ENCODE measurements at regions not wholly inside any gene's neighbourhood (a gene's known extent, or its start where the extent isn't known, plus 50 kb on each side); places are given as distances from the start of the nearest gene placed in this dataset.
"Not testable (repeated sequence)": the region's sequence is repeated elsewhere in the genome, so short reads cannot be mapped to it uniquely, and the experiment has no call there.

DNA sequence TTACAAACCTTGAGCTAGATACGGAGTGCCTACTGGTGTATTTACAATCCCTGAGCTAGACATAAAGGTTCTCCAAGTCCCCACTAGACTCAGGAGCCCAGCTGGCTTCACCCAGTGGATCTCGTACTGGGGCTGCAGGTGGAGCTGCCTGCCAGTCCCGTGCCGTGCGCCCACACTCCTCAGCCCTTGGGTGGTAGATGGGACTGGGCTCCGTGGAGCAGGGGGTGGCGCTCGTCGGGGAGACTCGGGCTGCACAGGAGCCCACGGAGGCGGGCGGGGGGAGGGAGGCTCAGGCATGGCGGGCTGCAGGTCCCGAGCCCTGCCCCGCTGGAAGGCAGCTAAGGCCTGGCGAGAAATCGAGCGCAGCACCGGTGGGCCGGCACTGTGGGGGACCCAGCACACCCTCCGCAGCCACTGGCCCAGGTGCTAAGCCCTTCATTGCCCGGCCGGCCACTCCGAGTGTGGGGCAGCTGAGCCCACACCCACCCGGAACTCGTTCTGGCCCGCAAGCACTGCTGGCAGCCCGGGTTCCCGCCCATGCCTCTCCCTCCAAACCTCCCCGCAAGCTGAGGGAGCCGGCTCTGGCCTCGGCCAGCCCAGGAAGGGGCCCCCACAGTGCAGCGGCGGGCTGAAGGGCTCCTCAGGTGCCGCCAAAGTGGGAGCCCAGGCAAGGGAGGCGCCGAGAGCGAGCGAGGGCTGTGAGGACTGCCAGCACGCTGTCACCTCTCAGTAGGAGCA, 164.2 kb upstream of the TEX13C start:
- H3K27ac Mint-ChIP-seq (ENCODE audit: unreplicated experiment); H2AFZ ChIP-seq (ENCODE audit: low read depth, low read length); H3K9me3 Mint-ChIP-seq (ENCODE audit: unreplicated experiment); H3K79me2 ChIP-seq (ENCODE audit: insufficient read depth, low read length); H3K27ac ChIP-seq (ENCODE audit: low read depth, low read length); H3K9ac ChIP-seq (ENCODE audit: low read length); H3K4me1 Mint-ChIP-seq (ENCODE audit: low read depth, unreplicated experiment); H3K4me3 ChIP-seq (ENCODE audit: insufficient read depth, low read depth, low read length); H3K4me3 Mint-ChIP-seq (ENCODE audit: unreplicated experiment); H3K9me3 ChIP-seq (ENCODE audit: insufficient read depth, low read depth, low read length); H3K4me2 ChIP-seq (ENCODE audit: low read length); H4K20me1 ChIP-seq (ENCODE audit: insufficient read depth, low read length); H3K4me1 ChIP-seq (ENCODE audit: insufficient read depth, low read length); FAIRE-seq; H3K36me3 ChIP-seq (ENCODE audit: insufficient read depth, low read length); DNase-seq (ENCODE audit: low read depth); H3K27me3 Mint-ChIP-seq (ENCODE audit: low read depth, unreplicated experiment); H3K27me3 ChIP-seq (ENCODE audit: insufficient read depth, low read length); H3K36me3 Mint-ChIP-seq (ENCODE audit: low read depth, unreplicated experiment): not testable (repeated sequence)

DNA sequence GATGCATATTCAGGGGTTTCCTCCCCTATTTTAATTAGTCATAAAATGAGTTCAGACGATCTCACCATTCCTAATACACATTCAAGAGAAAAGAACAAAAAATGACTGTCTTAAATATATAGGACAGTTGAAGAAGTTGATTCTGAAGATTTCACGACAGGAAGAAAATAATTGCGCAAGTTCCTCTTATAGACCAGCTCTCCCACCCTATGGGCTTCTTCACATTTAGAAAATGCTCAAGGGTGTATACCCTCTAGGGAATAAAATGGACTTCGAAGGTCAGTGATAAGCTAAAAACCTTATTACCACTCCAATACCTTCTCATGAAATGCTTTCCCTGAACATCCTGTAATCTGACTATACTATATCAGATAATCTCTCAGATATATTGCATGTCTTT, 149.2 kb upstream of the TEX13C start:
- FAIRE-seq: no peak
- TF ChIP-seq, protein P1, sequence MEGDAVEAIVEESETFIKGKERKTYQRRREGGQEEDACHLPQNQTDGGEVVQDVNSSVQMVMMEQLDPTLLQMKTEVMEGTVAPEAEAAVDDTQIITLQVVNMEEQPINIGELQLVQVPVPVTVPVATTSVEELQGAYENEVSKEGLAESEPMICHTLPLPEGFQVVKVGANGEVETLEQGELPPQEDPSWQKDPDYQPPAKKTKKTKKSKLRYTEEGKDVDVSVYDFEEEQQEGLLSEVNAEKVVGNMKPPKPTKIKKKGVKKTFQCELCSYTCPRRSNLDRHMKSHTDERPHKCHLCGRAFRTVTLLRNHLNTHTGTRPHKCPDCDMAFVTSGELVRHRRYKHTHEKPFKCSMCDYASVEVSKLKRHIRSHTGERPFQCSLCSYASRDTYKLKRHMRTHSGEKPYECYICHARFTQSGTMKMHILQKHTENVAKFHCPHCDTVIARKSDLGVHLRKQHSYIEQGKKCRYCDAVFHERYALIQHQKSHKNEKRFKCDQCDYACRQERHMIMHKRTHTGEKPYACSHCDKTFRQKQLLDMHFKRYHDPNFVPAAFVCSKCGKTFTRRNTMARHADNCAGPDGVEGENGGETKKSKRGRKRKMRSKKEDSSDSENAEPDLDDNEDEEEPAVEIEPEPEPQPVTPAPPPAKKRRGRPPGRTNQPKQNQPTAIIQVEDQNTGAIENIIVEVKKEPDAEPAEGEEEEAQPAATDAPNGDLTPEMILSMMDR (IDR thresholded peaks at IDR 0.05; ENCODE audit: insufficient read depth, low read depth, low read length): no peak
- no peak for TF ChIP-seq EZH2 (IDR thresholded peaks at IDR 0.05; ENCODE audit: insufficient read depth, low read length)
- no peak overlapping the region for H3K27ac Mint-ChIP-seq (ENCODE audit: unreplicated experiment)

DNA sequence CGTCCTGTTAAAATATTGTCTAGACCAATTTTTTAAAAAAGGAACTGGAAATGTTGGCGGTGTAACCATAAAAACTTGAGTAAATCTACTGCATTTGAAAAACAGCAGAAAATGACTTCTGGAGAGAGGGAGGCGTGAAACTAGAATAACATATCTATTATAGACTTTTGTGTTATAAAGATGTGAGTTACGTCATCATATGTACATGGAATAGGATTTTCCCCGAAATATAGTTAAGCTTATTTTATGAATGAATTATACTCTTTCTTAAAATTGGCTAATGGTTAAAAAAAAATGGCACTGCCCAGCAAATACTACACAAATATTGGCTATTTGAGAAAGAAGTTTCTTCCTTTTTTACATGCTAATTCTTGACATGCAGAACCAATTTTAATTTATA, 147.1 kb upstream of the TEX13C start:
- Mint-ChIP-seq H3K27me3 (ENCODE audit: low read depth, unreplicated experiment) (no peaks in the 10 kb centered on the region), H3K36me3 (ENCODE audit: low read depth, unreplicated experiment) (no peaks in the 10 kb centered on the region)
- peak; percentile 37 for FAIRE-seq

More for the DNA sequence above, 149.2 kb upstream of the TEX13C start:
- H3K4me3 Mint-ChIP-seq (ENCODE audit: unreplicated experiment): no peak overlapping the region
- no peaks in the 10 kb centered on the region for H3K27me3 Mint-ChIP-seq (ENCODE audit: low read depth, unreplicated experiment)
- H3K36me3 ChIP-seq (ENCODE audit: insufficient read depth, low read length): no peaks in the 10 kb centered on the region
- H3K4me3 ChIP-seq (ENCODE audit: insufficient read depth, low read depth, low read length): no peak overlapping the region
- H3K36me3 Mint-ChIP-seq (ENCODE audit: low read depth, unreplicated experiment): no peaks in the 10 kb centered on the region
- no peak overlapping the region for H2AFZ ChIP-seq (ENCODE audit: low read depth, low read length)
- H3K4me2 ChIP-seq (ENCODE audit: low read length): no peak overlapping the region
- H3K27me3 ChIP-seq (ENCODE audit: insufficient read depth, low read length): no peaks in the 10 kb centered on the region
- H3K27ac ChIP-seq (ENCODE audit: low read depth, low read length): no peak overlapping the region
- DNase-seq (ENCODE audit: low read depth): no peak
- no peak overlapping the region for H3K9ac ChIP-seq (ENCODE audit: low read length)
- no peaks in the 10 kb centered on the region for H3K4me1 ChIP-seq (ENCODE audit: insufficient read depth, low read length)
- no peaks in the 10 kb centered on the region for H3K4me1 Mint-ChIP-seq (ENCODE audit: low read depth, unreplicated experiment)
- H4K20me1 ChIP-seq (ENCODE audit: insufficient read depth, low read length): no peaks in the 10 kb centered on the region
- H3K9me3 Mint-ChIP-seq (ENCODE audit: unreplicated experiment): no peaks in the 10 kb centered on the region
- no peaks in the 10 kb centered on the region for H3K9me3 ChIP-seq (ENCODE audit: insufficient read depth, low read depth, low read length)
- H3K79me2 ChIP-seq (ENCODE audit: insufficient read depth, low read length): no peaks in the 10 kb centered on the region

More for the DNA sequence above, 147.1 kb upstream of the TEX13C start:
- Histone ChIP-seq H2AFZ (ENCODE audit: low read depth, low read length) (no peak overlapping the region), H4K20me1 (ENCODE audit: insufficient read depth, low read length) (no peaks in the 10 kb centered on the region), H3K4me2 (ENCODE audit: low read length) (no peak overlapping the region), H3K79me2 (ENCODE audit: insufficient read depth, low read length) (no peaks in the 10 kb centered on the region), H3K27me3 (ENCODE audit: insufficient read depth, low read length) (no peaks in the 10 kb centered on the region), H3K9ac (ENCODE audit: low read length) (no peak overlapping the region), H3K9me3 (ENCODE audit: insufficient read depth, low read depth, low read length) (no peaks in the 10 kb centered on the region), H3K36me3 (ENCODE audit: insufficient read depth, low read length) (no peaks in the 10 kb centered on the region), H3K4me1 (ENCODE audit: insufficient read depth, low read length) (no peaks in the 10 kb centered on the region), H3K4me3 (ENCODE audit: insufficient read depth, low read depth, low read length) (no peak overlapping the region), H3K27ac (ENCODE audit: low read depth, low read length) (no peak overlapping the region)
- no peak overlapping the region for H3K27ac Mint-ChIP-seq (ENCODE audit: unreplicated experiment)
- no peak for DNase-seq (ENCODE audit: low read depth)
- H3K4me3 Mint-ChIP-seq (ENCODE audit: unreplicated experiment): no peak overlapping the region
- TF ChIP-seq EZH2 (IDR thresholded peaks at IDR 0.05; ENCODE audit: insufficient read depth, low read length): no peak
- TF ChIP-seq, protein P1 (IDR thresholded peaks at IDR 0.05; ENCODE audit: insufficient read depth, low read depth, low read length): no peak
- no peaks in the 10 kb centered on the region for H3K4me1 Mint-ChIP-seq (ENCODE audit: low read depth, unreplicated experiment)
- H3K9me3 Mint-ChIP-seq (ENCODE audit: unreplicated experiment): no peaks in the 10 kb centered on the region
